Neural progenitor cell (in vitro differentiated cells): ENCODE measurements at regions not wholly inside any gene's neighbourhood (a gene's known extent, or its start where the extent isn't known, plus 50 kb on each side); places are given as distances from the start of the nearest gene placed in this dataset.

ENCODE experiments used
- EZH2 ChIP-seq: fragments of 200-600 bp; sonication (generic); IDR thresholded peaks from 2 replicates; pipeline ENCODE4 v1.6.1; 2017; ENCODE audit warnings: antibody characterized with exemption, mild to moderate bottlenecking, moderate library complexity
- EZH2phosphoT487 ChIP-seq: fragments of 200-600 bp; sonication (generic); IDR thresholded peaks from 2 replicates; pipeline ENCODE4 v1.6.1; 2017; ENCODE audit warnings: antibody characterized with exemption
- TF ChIP-seq, protein P1 (sequence below): fragments of 200-600 bp; sonication (generic); IDR thresholded peaks from 2 replicates; pipeline ENCODE4 v1.5.1; 2017; ENCODE audit warnings: antibody characterized with exemption, mild to moderate bottlenecking

DNA sequence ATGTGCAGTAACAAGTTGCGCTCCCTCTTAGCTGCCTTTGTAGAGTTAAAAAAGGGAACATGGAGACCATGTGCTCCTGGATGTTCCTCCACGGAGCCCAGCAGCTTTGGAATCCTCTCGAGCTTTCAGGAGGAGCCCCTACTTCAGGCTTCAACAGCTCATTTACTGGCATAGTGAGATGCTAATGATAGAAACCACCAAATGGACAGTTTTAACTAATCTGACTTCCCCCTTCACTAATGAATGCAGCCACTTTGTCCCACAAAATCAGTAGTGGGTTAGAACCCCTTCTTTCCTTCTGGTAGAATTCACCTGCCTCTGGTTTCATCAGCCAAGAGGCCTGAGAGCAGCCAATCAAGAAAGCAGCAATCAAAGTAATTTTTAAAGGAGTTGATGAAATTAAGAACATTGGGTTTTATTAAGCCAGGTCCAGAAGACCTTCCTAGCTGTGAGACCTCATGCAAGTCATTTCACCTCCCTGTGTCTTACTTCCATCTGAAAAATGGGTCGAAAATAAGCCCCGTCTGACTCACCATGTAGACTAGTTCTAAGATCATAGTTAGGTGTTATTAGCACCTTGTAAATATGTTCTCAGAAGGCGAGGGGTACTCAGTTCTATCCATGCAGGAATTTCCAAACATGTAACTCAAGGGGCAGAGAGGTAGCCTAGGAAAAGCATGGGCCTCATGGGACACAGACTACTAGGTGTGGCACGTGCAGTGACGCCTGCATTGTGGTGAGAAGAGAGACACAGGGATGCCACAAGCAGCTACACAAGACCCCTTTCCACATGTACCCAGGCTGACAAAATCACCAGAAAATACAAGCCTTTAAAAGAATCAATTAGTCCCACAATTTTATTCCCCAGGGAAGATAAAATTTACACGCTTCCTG, 179.7 kb upstream of the LPP start:
- TF ChIP-seq EZH2phosphoT487 (no peak), EZH2 (no peak)
- TF ChIP-seq, protein P1, sequence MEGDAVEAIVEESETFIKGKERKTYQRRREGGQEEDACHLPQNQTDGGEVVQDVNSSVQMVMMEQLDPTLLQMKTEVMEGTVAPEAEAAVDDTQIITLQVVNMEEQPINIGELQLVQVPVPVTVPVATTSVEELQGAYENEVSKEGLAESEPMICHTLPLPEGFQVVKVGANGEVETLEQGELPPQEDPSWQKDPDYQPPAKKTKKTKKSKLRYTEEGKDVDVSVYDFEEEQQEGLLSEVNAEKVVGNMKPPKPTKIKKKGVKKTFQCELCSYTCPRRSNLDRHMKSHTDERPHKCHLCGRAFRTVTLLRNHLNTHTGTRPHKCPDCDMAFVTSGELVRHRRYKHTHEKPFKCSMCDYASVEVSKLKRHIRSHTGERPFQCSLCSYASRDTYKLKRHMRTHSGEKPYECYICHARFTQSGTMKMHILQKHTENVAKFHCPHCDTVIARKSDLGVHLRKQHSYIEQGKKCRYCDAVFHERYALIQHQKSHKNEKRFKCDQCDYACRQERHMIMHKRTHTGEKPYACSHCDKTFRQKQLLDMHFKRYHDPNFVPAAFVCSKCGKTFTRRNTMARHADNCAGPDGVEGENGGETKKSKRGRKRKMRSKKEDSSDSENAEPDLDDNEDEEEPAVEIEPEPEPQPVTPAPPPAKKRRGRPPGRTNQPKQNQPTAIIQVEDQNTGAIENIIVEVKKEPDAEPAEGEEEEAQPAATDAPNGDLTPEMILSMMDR: no peak
